ENCODE measurements at regions not wholly inside any gene's neighbourhood (a gene's known extent, or its start where the extent isn't known, plus 50 kb on each side); places are given as distances from the start of the nearest gene placed in this dataset.

GRCh38 chr13:69306766-69307165 is 800.9 kb upstream of the ATXN8OS start:
- TF ChIP-seq ZBED1 (IDR thresholded peaks at IDR 0.05) (no peak), ZNF347 (CRISPR knock-in tag; IDR thresholded peaks at IDR 0.05; ENCODE audit: low read depth) (no peak), TAF1 (IDR thresholded peaks at IDR 0.05; ENCODE audit: control insufficient read depth, extremely low read depth, insufficient read depth, low read length, severe bottlenecking) (no peak), NFYB (IDR thresholded peaks at IDR 0.05; ENCODE audit: extremely low read depth, insufficient read length) (no peak), NCOA2 (IDR thresholded peaks at IDR 0.05; ENCODE audit: partially characterized antibody in 2 of 2) (no peak), EGR1 (conservative IDR thresholded peaks at IDR 0.05) (no peak), TSC22D4 (tag; IDR thresholded peaks at IDR 0.05) (no peak), ZNF318 (IDR thresholded peaks at IDR 0.05; ENCODE audit: borderline replicate concordance in 1 of 2, low read depth in 1 of 2) (no peak), POLR2A (conservative IDR thresholded peaks at IDR 0.05) (no peak), ESRRA (IDR thresholded peaks at IDR 0.05; ENCODE audit: borderline replicate concordance, low read depth) (no peak), PBX2 (CRISPR knock-in tag; IDR thresholded peaks at IDR 0.05; ENCODE audit: low read depth) (no peak), PBX2 (tag; conservative IDR thresholded peaks at IDR 0.05; ENCODE audit: low read depth) (no peak)
- TF ChIP-seq, protein P1, sequence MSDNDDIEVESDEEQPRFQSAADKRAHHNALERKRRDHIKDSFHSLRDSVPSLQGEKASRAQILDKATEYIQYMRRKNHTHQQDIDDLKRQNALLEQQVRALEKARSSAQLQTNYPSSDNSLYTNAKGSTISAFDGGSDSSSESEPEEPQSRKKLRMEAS (CRISPR knock-in tag; IDR thresholded peaks at IDR 0.05), result no peak
- TF ChIP-seq, protein P2, sequence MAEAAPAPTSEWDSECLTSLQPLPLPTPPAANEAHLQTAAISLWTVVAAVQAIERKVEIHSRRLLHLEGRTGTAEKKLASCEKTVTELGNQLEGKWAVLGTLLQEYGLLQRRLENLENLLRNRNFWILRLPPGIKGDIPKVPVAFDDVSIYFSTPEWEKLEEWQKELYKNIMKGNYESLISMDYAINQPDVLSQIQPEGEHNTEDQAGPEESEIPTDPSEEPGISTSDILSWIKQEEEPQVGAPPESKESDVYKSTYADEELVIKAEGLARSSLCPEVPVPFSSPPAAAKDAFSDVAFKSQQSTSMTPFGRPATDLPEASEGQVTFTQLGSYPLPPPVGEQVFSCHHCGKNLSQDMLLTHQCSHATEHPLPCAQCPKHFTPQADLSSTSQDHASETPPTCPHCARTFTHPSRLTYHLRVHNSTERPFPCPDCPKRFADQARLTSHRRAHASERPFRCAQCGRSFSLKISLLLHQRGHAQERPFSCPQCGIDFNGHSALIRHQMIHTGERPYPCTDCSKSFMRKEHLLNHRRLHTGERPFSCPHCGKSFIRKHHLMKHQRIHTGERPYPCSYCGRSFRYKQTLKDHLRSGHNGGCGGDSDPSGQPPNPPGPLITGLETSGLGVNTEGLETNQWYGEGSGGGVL (CRISPR knock-in tag; IDR thresholded peaks at IDR 0.05), result no peak
- TF ChIP-seq, protein P3, sequence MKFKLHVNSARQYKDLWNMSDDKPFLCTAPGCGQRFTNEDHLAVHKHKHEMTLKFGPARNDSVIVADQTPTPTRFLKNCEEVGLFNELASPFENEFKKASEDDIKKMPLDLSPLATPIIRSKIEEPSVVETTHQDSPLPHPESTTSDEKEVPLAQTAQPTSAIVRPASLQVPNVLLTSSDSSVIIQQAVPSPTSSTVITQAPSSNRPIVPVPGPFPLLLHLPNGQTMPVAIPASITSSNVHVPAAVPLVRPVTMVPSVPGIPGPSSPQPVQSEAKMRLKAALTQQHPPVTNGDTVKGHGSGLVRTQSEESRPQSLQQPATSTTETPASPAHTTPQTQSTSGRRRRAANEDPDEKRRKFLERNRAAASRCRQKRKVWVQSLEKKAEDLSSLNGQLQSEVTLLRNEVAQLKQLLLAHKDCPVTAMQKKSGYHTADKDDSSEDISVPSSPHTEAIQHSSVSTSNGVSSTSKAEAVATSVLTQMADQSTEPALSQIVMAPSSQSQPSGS (CRISPR knock-in tag; IDR thresholded peaks at IDR 0.05), result no peak

All from K562 (cell line).